ENCODE measurements at regions not wholly inside any gene's neighbourhood (a gene's known extent, or its start where the extent isn't known, plus 50 kb on each side); places are given as distances from the start of the nearest gene placed in this dataset.

DNA sequence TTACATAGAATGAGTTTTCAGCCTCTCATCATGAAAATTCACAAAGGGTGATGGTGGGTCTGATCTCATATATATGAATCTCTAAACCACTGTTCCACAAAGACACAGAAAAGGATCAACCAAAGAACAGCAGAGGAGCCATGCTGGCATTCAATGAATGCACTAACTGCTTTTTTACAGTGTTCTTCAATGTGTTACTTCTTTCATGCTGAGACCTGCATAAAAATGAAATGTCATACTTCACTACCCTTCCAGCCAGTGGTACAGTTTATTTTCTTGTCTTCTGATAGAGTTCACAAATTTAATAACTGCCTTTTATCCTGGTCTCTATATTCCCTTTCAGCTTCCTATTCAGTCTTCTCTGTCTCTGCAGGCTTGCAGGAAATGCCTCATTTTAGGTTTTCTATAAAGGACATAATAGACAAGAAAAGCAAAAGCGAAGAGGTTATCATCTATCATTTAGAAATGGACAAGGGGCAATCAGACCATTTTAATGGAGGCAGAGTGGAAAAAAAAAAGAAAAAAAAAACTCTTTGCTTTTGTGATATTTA lies 836.7 kb upstream of the FOXG1 start:
- TF ChIP-seq FOXA1 (IDR thresholded peaks at IDR 0.05) (no peak), SP1 (IDR thresholded peaks at IDR 0.05) (no peak), L3MBTL2 (conservative IDR thresholded peaks at IDR 0.05) (no peak), FOXK2 (IDR thresholded peaks at IDR 0.05) (no peak), SUZ12 (IDR thresholded peaks at IDR 0.05) (no peak), FOXM1 (IDR thresholded peaks at IDR 0.05; ENCODE audit: borderline replicate concordance) (no peak), ZNF384 (IDR thresholded peaks at IDR 0.05) (no peak), ARNT (IDR thresholded peaks at IDR 0.05) (no peak)
- TF ChIP-seq, protein P1, sequence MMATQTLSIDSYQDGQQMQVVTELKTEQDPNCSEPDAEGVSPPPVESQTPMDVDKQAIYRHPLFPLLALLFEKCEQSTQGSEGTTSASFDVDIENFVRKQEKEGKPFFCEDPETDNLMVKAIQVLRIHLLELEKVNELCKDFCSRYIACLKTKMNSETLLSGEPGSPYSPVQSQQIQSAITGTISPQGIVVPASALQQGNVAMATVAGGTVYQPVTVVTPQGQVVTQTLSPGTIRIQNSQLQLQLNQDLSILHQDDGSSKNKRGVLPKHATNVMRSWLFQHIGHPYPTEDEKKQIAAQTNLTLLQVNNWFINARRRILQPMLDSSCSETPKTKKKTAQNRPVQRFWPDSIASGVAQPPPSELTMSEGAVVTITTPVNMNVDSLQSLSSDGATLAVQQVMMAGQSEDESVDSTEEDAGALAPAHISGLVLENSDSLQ (IDR thresholded peaks at IDR 0.05): no peak

Data from HEK293T (cell line).